Fibroblast of mammary gland (primary cell): ENCODE measurements at regions not wholly inside any gene's neighbourhood (a gene's known extent, or its start where the extent isn't known, plus 50 kb on each side); places are given as distances from the start of the nearest gene placed in this dataset.

ENCODE experiments used
- DNase-seq: peaks from one replicate; pipeline ENCODE4 v3.0.0-alpha.2; 2010; ENCODE audit warnings: low read depth
- H3K4me3 ChIP-seq: 2 replicates; pipeline ENCODE4 v1.5.1; 2011; ENCODE audit warnings: low read depth, mild to moderate bottlenecking, low read length, moderate library complexity; ENCODE audit not compliant: control insufficient read depth
- CTCF ChIP-seq: conservative IDR thresholded peaks from 2 replicates; pipeline ENCODE4 v1.5.1; 2011; ENCODE audit warnings: low read depth, low read length, inconsistent platforms; ENCODE audit not compliant: control insufficient read depth, insufficient read depth

GRCh38 chr9:3600672-3601071, 74.9 kb upstream of the RFX3 start:
- no peak for DNase-seq
- no peak overlapping the region for H3K4me3 ChIP-seq
- no peak for TF ChIP-seq CTCF

GRCh38 chr9:3597792-3598191, 72.0 kb upstream of the RFX3 start:
- H3K4me3 ChIP-seq, result no peak overlapping the region
- DNase-seq, result no peak
- no peak for TF ChIP-seq CTCF

DNA sequence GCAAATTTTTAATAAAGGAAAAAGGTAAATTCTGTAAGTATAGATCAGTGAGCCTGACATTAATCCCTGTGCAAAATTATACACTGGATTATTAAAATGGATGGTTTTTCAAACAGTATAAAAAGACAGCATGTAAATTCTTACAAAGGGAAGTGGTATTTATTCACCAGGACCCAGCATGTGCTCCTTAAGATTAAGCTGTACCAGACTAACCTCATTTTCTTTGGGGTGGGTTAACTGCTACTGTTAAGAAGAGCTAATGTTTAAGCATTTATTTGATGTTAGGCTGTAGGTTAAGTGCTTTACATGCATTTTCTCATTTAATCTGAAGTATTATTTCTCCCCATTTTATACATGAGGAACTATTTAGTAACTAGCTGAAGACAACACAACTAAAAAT, 60.3 kb upstream of the RFX3 start:
- DNase-seq, result no peak
- no peak for TF ChIP-seq CTCF
- H3K4me3 ChIP-seq, result no peak overlapping the region

DNA sequence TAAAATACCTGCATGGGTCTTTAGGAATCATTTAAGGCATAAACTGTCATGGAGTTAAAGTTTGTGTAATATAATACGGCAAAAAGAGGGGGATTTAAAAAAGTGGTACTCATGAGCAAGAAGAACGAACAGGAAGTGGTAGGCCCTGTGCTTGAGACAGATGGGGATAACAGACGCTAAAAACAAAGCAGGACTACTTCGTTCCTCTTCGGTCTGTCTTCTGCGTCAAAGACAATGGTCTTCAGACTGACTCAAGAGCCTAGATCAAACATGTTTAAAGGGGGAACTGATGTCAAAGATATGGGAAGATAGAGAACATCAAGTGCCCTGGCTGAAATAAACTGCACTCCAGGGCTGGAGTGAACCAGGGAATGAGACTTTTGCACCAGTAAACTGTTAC, 59.8 kb upstream of the RFX3 start:
- TF ChIP-seq CTCF, result no peak
- H3K4me3 ChIP-seq, result no peak overlapping the region
- no peak for DNase-seq

DNA sequence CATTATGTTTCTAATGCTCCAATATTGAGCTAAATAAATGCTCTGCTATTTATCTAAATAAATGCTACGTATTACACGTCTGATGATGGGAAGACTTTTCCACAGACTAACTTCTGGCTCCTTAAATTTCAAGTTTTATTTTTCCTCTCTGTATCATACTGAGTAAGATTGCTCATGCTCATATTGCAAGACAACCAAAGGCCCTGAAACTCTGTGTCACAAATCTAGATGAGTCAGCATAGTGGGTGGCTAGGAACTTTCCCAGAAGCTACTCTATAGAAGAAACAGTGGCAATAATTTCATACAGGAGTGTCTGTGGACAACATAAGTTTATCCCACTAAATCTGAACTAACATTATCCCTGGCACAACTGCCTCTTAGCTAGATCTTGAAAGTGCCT, 53.0 kb upstream of the RFX3 start:
- DNase-seq, result peak; percentile 87
- no peak for TF ChIP-seq CTCF
- H3K4me3 ChIP-seq, result no peak overlapping the region

GRCh38 chr9:3576328-3576727, 50.5 kb upstream of the RFX3 start:
- DNase-seq, result no peak
- no peak for TF ChIP-seq CTCF
- H3K4me3 ChIP-seq, result no peak overlapping the region

- TF ChIP-seq CTCF, result no peak
- no peak overlapping the region for H3K4me3 ChIP-seq
- no peak for DNase-seq
Observed at GRCh38 chr9:3575821-3576220, 50.0 kb upstream of the RFX3 start.
